Adipose tissue (tissue), 3 donors: ENCODE measurements at regions not wholly inside any gene's neighbourhood (a gene's known extent, or its start where the extent isn't known, plus 50 kb on each side); places are given as distances from the start of the nearest gene placed in this dataset.

ENCODE experiments used
- H3K27ac ChIP-seq: one replicate; pipeline ENCODE4 v1.5.1; 2013; ENCODE audit warnings: low read depth, low read length
- WGBS, 3 donors: extraction: QIAGEN DNeasy Blood & Tissue Kit; methylation state at CpG; one replicate each; pipeline ENCODE4 v1.1.7; 2013; 5-methylcytosine and 5-hydroxymethylcytosine counted together
- donor health status: healthy with polysubstance abuse.
- donor health status: Bipolar disorder and iron deficiency.
- donor health status: healthy.

DNA sequence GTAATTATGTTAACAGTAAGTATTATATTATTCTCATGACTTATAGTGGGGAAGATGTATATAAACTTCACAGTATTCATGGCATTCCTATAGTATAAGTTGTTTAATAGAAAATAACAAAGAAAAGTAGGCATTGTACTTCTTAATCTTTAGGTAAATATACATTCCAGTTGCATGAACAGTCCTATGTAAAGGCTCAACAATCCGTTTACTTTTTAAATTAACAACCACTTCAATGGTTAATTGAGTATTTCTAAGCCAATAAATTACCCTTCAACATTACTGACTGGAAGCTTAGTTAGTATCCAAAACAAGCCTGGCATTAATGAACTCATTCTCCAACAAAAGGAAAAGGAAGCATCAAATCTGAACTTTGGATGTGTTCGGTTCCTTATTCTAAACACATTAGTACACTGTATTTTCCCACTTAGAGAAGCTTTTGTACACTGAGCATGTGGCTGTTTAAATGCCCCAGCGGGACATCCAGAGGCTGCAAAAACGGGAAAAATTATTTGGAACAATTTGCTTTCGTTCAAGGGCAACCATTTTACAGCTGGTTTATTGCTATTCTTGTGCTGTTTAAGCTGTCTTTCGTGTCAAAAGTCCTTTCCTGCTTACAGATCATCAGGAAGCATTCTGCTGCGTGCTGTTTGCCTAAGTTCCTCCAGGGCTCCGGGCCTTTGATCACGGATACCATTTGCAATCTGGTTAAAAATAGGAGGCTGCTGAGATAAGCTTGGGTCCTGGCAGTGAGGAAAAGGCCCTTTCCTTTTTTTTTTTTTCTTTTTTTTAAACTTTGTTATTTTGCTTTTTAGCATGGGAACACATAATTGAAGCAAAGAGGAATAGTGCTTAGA lies 460.3 kb downstream of the SPRY1 start:
- H3K27ac ChIP-seq = no peak overlapping the region
- 17 to 28% (median 20%) methylated on average over 9 of the region's 9 CpGs for WGBS, 3 donors

- no peak overlapping the region for H3K27ac ChIP-seq
- 80 to 100% (median 92%) methylated on average over 1 of the region's 1 CpG for WGBS, 3 donors
These were observed 461.9 kb downstream of the SPRY1 start for GRCh38 chr4:123858465-123858864.

GRCh38 chr4:123862812-123863211 lies 466.2 kb downstream of the SPRY1 start:
- WGBS, 3 donors = 84 to 87% (median 85%) methylated on average over 4 of the region's 4 CpGs
- H3K27ac ChIP-seq = no peak overlapping the region

DNA sequence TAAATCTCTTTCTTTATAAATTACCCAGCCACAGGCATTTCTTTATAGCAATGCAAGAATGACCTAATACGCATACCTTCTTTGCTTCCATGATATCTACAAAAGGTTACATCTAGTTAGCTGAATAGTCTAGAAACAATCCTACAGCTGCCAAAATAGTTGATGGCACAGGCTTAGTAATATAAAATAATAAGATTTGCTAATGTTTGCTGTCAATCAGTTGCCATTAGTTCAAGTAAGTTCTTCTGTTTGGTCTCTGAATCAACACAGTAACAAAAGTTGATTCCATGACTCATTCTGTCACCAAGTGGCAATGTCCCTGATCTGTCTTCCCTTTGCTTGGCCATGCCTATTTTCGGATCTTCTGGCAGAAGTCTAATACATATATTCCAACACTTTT lies 470.2 kb downstream of the SPRY1 start:
- 84 to 96% (median 95%) methylated on average over 2 of the region's 2 CpGs for WGBS, 3 donors

GRCh38 chr4:123867910-123868587 lies 471.5 kb downstream of the SPRY1 start:
- no peak overlapping the region for H3K27ac ChIP-seq

More for the DNA sequence above, 470.2 kb downstream of the SPRY1 start:
- no peak overlapping the region for H3K27ac ChIP-seq

DNA sequence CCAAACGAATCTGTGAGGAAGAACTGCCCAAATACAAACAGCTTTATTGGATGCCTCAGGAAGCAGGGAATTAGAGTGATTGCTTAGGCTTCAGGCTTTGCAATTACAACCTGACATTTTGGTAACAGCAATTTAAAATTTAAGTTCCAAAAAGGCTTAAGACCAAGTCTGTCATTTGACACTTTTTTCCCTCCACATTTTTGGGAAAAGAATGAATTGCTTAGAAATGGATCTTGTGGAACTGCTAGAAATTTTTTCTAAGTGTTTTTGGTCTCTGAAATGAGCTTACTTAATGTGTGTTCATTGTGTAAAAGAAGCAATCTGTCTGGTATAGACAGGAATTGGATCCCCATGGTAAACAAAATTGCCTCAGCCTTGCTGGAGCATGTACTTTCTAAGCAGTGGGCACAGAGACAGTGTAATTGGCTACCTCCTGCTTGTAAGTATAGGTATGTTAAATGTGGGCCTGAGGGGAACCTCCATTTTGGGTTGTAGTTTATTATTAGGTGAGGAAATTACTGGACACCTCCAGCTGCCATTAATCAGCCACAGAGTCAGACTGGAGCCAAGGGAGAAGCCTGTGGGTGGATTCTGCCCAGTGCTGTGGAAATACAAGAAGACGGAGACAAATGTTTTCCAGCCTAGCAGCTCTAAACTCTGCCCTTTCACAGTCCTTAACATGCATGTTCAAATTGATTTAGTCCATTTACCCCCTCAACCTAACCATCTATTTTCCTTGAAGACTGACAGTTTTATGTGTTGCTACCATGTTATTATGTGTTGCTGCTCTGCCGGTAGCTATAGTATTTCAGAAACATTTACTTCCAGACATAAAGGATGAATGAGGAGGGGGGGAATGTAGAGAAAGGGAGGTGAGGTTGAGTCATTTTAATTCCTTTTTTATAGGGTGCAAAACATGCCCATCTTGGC lies 473.0 kb downstream of the SPRY1 start:
- H3K27ac ChIP-seq = no peak overlapping the region
- 72 to 91% (median 78%) methylated on average over 3 of the region's 3 CpGs for WGBS, 3 donors

DNA sequence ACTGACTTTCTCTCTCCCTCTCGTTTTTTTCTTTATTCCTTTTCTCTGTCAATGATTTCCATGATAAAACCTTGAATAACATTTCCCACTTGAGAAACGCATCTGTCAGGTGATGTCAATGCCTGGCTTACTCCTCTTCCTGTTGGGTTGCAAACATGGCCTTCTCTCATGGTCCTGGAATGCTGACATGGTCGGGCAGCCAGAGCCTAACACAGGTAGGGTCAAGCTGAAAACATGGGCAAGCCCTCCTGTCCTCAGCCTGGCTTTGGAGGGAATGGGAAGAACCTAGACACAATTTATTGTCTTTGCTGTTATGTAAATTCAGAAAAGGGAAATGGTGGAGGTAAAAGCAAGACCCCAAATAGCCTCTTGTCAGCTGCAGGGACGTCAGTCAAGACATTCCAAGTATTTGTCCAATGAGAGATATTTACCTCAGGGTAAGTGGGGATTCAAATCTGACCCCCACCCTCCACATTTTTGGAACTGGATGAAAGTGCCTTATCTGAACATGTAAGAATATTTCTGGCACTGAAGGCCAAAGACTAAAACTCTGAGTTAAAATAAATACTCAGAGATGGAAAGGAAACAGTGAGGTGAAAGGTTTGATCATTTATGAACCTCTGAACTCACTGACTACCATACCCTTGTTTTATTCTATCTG lies 473.8 kb downstream of the SPRY1 start:
- 44 to 66% (median 61%) methylated on average over 4 of the region's 4 CpGs for WGBS, 3 donors

DNA sequence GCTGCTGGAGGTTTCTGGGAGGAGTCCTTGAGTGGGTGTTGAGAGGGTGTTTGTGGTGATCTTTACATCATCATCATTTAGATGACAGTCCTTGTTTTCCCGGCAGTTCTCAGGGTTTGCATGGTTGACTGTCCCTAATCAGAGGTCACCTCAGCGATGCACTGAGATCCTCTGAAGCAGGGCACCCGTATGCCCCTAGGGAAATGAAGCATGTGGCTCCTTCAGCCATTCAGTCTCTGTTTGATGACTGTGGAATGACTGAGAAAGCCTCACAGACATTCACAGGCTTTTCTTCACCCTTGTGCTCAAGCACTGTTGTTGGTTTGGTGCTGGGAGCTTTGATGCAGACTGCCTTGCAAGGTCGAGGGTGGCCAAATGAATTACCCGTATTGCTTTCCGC lies 474.7 kb downstream of the SPRY1 start:
- 79 to 88% (median 83%) methylated on average over 6 of the region's 6 CpGs for WGBS, 3 donors
- H3K27ac ChIP-seq = no peak overlapping the region

More for the DNA sequence above, 473.8 kb downstream of the SPRY1 start:
- no peak overlapping the region for H3K27ac ChIP-seq

DNA sequence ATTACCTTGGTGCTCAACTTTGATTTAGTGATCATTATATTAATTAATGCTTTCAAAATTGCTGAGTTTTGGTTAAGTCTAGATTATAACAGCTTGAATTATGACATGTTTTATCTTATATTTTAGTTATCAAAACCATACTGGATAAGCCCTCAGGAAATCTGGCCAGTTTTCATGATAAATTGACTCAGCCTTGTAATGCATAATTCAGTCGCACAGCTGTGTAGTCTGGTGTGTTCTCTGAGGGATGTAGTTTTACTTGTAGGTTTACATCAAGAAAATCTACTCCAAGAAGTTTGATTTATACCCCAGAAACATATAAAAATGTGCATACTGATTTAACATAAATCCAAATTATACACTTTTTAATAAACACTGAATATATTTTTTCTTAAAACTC lies 477.5 kb downstream of the SPRY1 start:
- no peak overlapping the region for H3K27ac ChIP-seq
- 59 to 79% (median 70%) methylated on average over 1 of the region's 1 CpG for WGBS, 3 donors

DNA sequence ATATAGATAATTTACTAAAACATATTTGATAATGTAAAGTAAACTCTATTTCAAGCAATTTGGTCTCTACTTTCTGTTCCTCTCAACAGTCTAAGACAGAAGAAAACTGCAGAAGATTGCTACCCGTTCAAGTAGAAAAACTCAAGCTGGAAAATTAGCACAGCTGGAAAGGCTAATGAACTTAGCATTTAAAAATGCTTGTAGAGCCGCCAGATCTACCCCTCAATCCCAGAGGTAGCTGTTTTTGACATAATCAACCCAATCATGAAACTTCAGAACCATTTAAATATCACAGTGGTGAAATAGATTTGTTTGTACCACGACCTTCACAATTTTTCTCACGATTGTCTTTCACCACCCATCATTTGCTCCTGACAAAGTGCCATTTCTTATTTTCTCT lies 479.5 kb downstream of the SPRY1 start:
- H3K27ac ChIP-seq = no peak overlapping the region
- WGBS, 3 donors = 46 to 82% (median 57%) methylated on average over 4 of the region's 4 CpGs

DNA sequence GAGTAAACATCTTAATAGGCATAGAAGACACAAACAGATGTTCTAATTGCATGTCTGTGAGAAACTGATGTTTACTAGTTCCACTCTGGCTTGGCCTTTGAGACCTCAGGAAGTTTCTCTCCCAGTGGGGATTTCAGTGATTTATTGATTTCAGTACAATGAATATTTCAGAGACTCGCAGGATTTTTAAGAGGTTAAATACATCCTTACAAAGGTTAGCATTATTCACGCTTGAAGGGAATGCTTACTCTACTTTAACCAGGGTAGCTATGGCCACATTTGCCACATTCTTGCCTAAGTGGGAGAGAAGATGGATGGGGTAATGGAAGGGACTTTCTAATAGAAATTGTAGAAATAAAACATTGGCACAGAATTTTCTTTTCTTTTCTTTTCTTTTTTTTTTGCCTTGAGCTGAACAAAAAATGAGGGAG lies 480.1 kb downstream of the SPRY1 start:
- no peak overlapping the region for H3K27ac ChIP-seq
- WGBS, 3 donors = 46 to 68% (median 46%) methylated on average over 2 of the region's 2 CpGs

DNA sequence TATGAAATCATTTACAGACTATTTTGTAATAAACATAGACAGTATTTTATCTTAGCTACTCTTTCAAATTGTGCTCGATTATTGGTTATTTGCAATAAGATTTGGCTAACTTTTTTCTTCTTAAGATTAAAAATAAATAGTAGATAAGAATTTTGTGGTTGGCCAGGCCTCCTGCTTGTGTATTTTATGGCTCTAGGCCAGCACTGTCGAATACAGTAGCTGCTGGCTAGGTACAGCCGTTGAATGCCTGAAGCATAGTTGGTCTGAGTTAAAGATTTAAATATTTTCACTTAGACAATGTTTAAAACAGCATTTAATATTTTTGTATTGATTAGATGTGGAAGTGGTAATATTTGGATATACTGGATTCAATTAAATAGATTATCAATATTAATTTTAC lies 481.0 kb downstream of the SPRY1 start:
- H3K27ac ChIP-seq = no peak overlapping the region
- WGBS, 3 donors = 21 to 31% (median 27%) methylated on average over 3 of the region's 3 CpGs

DNA sequence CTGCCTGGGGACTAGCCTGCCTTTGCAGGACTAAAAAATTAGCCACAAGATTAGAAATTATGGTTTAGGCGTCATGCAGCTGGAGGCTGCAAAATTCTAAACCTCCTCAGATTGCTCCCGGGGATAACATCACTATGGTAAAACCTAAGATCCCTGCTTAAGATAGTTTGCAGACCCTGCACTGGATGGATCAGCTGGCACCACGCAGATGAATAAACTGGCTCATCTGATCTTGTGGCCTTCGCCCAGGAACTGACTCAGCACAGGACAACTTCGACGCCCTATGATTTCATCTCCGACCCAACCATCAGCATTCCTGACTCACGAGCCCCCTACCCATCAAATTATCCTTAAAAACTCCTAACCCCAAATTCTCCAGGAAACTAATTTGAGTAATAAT lies 482.4 kb downstream of the SPRY1 start:
- H3K27ac ChIP-seq = no peak overlapping the region
- 90 to 95% (median 94%) methylated on average over 8 of the region's 8 CpGs for WGBS, 3 donors

GRCh38 chr4:123880631-123881030 lies 484.0 kb downstream of the SPRY1 start:
- WGBS, 3 donors = 65 to 73% (median 71%) methylated on average over 3 of the region's 3 CpGs
- H3K27ac ChIP-seq = no peak overlapping the region

DNA sequence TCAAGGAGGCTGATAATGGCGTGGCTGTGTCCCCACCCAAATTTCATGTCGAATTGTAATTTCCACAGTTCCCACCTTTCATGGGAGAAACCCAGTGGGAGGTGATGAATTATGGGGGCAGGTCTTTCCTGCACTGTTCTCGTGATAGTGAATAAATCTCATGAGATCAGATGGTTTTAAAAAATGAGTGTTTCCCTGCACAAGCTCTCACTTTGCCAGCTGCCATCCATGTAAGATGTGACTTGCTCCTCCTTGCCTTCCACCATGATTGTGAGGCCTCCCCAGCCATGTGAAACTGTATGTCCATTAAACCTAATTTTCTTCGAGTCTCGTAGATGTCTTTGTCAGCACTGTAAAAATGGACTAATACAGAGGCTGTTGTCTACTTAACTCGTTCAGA lies 488.3 kb downstream of the SPRY1 start:
- 92 to 96% (median 93%) methylated on average over 6 of the region's 6 CpGs for WGBS, 3 donors
- H3K27ac ChIP-seq = no peak overlapping the region

DNA sequence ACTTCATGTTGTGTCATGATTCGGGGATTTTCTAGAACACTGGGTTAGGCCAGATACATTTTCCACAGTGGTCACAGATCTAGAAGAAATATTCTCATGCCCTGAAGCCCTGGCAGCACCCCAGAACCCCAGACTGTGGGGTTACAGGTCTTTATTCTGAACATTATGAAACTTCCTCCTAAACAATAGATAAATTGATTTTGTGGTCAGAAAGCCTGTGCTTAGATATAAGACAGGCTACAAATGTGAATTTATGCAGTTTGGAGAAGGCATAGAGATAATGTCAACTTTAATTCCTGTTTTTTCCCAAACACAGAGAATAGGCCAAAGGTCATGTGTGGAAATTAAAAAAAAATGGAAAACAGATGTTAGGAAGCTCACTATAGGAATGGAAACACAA lies 492.9 kb downstream of the SPRY1 start:
- no peak overlapping the region for H3K27ac ChIP-seq
- 57 to 79% (median 67%) methylated on average over 1 of the region's 1 CpG for WGBS, 3 donors

GRCh38 chr4:123890889-123891288 lies 494.3 kb downstream of the SPRY1 start:
- WGBS, 3 donors = 91 to 97% (median 97%) methylated on average over 3 of the region's 3 CpGs
- H3K27ac ChIP-seq = no peak overlapping the region

GRCh38 chr4:123891881-123892280 lies 495.3 kb downstream of the SPRY1 start:
- WGBS, 3 donors = 81 to 82% (median 81%) methylated on average over 3 of the region's 3 CpGs
- no peak overlapping the region for H3K27ac ChIP-seq
